ENCODE measurements at regions not wholly inside any gene's neighbourhood (a gene's known extent, or its start where the extent isn't known, plus 50 kb on each side); places are given as distances from the start of the nearest gene placed in this dataset.

DNA sequence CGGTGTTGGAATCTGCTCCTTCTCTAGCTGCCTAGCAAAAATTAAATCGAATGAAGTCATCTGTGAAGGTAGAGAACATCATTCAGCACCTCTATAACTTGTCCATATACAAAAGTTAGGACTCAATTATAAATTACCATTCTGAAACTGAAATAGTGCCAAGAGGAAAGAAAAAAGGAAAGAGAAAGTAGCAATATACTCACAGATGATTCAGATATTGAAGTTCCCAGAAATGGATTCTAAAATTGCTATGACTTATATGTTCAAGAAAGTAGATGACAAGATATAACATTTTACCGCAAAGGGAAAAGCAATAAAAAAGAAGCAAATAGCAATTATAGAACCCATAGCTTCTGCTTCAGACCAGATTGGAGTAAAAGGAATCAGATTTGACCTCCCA is 333.6 kb upstream of the GYPC start:
- TF ChIP-seq, protein P1, sequence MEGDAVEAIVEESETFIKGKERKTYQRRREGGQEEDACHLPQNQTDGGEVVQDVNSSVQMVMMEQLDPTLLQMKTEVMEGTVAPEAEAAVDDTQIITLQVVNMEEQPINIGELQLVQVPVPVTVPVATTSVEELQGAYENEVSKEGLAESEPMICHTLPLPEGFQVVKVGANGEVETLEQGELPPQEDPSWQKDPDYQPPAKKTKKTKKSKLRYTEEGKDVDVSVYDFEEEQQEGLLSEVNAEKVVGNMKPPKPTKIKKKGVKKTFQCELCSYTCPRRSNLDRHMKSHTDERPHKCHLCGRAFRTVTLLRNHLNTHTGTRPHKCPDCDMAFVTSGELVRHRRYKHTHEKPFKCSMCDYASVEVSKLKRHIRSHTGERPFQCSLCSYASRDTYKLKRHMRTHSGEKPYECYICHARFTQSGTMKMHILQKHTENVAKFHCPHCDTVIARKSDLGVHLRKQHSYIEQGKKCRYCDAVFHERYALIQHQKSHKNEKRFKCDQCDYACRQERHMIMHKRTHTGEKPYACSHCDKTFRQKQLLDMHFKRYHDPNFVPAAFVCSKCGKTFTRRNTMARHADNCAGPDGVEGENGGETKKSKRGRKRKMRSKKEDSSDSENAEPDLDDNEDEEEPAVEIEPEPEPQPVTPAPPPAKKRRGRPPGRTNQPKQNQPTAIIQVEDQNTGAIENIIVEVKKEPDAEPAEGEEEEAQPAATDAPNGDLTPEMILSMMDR (IDR thresholded peaks at IDR 0.05) = no peak
- no peak for TF ChIP-seq EP300 (IDR thresholded peaks at IDR 0.05)
